GM23248 (cell line): ENCODE measurements at regions not wholly inside any gene's neighbourhood (a gene's known extent, or its start where the extent isn't known, plus 50 kb on each side); places are given as distances from the start of the nearest gene placed in this dataset.

Experiments used
- EZH2 ChIP-seq: fragments of 200-600 bp; sonication (generic); IDR thresholded peaks from 2 replicates; pipeline ENCODE4 v1.6.1; 2018; ENCODE audit warnings: antibody characterized with exemption, mild to moderate bottlenecking; ENCODE audit not compliant: insufficient read depth, poor library complexity, severe bottlenecking
- EZH2phosphoT487 ChIP-seq: fragments of 200-600 bp; sonication (generic); IDR thresholded peaks from 2 replicates; pipeline ENCODE4 v1.6.1; 2018; ENCODE audit warnings: antibody characterized with exemption, moderate library complexity, mild to moderate bottlenecking, low read depth; ENCODE audit not compliant: insufficient read depth

GRCh38 chr2:22281033-22281432 is 1103.9 kb upstream of the KLHL29 start:
- TF ChIP-seq EZH2 (no peak), EZH2phosphoT487 (no peak)
